Astrocyte (in vitro differentiated cells and primary cell): ENCODE measurements at regions not wholly inside any gene's neighbourhood (a gene's known extent, or its start where the extent isn't known, plus 50 kb on each side); places are given as distances from the start of the nearest gene placed in this dataset.
A peak's percentile ranks its signal among the peaks of the same experiment; 100 is the strongest.

ENCODE experiments used
- DNase-seq: peaks from one replicate; pipeline ENCODE4 v3.0.0-alpha.2; 2010; ENCODE audit warnings: low read depth
- FAIRE-seq: peaks from 2 replicates; lab custom pipeline; 2011; peaks lifted over from hg19 to GRCh38; lab: Jason Lieb, UNC
- H2AFZ ChIP-seq: 2 replicates; pipeline ENCODE4 v1.6.0; 2012; ENCODE audit warnings: low read depth, low read length, inconsistent platforms
- H3K27ac ChIP-seq: 2 replicates; pipeline ENCODE4 v1.5.1; 2011; ENCODE audit warnings: low read depth, low read length, inconsistent platforms
- H3K27me3 ChIP-seq: 2 replicates; pipeline ENCODE4 v1.6.0; 2011; ENCODE audit warnings: low read length, inconsistent platforms; ENCODE audit not compliant: insufficient read depth
- H3K36me3 ChIP-seq: 2 replicates; pipeline ENCODE4 v1.5.1; 2011; ENCODE audit warnings: low read length, inconsistent platforms; ENCODE audit not compliant: insufficient read depth
- H3K4me1 ChIP-seq: 2 replicates; pipeline ENCODE4 v1.5.1; 2011; ENCODE audit warnings: low read length, inconsistent platforms; ENCODE audit not compliant: insufficient read depth
- H3K4me2 ChIP-seq: 2 replicates; pipeline ENCODE4 v1.6.0; 2012; ENCODE audit warnings: low read length, inconsistent platforms
- H3K4me3 ChIP-seq: 2 replicates; pipeline ENCODE4 v1.5.1; 2011; ENCODE audit warnings: low read depth, mild to moderate bottlenecking, low read length, inconsistent platforms; ENCODE audit not compliant: insufficient read depth
- H3K79me2 ChIP-seq: 2 replicates; pipeline ENCODE4 v1.6.0; 2012; ENCODE audit warnings: mild to moderate bottlenecking, low read length, inconsistent platforms; ENCODE audit not compliant: insufficient read depth
- H3K9ac ChIP-seq: 2 replicates; pipeline ENCODE4 v1.6.0; 2012; ENCODE audit warnings: mild to moderate bottlenecking, low read length, inconsistent platforms
- H3K9me3 ChIP-seq: 2 replicates; pipeline ENCODE4 v1.5.1; 2012; ENCODE audit warnings: low read depth, mild to moderate bottlenecking, low read length, inconsistent platforms; ENCODE audit not compliant: insufficient read depth
- H4K20me1 ChIP-seq: 2 replicates; pipeline ENCODE4 v1.6.0; 2012; ENCODE audit warnings: low read length, inconsistent platforms; ENCODE audit not compliant: insufficient read depth
- H3K27ac Mint-ChIP-seq: one replicate; pipeline ENCODE4 v1.8.0; 2021; ENCODE audit warnings: mild to moderate bottlenecking, mixed read lengths; ENCODE audit not compliant: unreplicated experiment
- H3K27me3 Mint-ChIP-seq: one replicate; pipeline ENCODE4 v1.8.0; 2021; ENCODE audit warnings: low read depth, mixed read lengths; ENCODE audit not compliant: unreplicated experiment
- H3K36me3 Mint-ChIP-seq: one replicate; pipeline ENCODE4 v1.8.0; 2021; ENCODE audit warnings: low read depth, mixed read lengths; ENCODE audit not compliant: unreplicated experiment
- H3K4me1 Mint-ChIP-seq: one replicate; pipeline ENCODE4 v1.8.0; 2021; ENCODE audit warnings: low read depth, mixed read lengths; ENCODE audit not compliant: unreplicated experiment
- H3K4me3 Mint-ChIP-seq: one replicate; pipeline ENCODE4 v1.8.0; 2021; ENCODE audit warnings: mild to moderate bottlenecking, moderate library complexity, mixed read lengths; ENCODE audit not compliant: unreplicated experiment
- H3K9me3 Mint-ChIP-seq: one replicate; pipeline ENCODE4 v1.8.0; 2021; ENCODE audit warnings: mild to moderate bottlenecking, mixed read lengths; ENCODE audit not compliant: unreplicated experiment
- EZH2 ChIP-seq: IDR thresholded peaks from 2 replicates; pipeline ENCODE4 v1.6.1; 2012; ENCODE audit warnings: mild to moderate bottlenecking, low read length, inconsistent platforms; ENCODE audit not compliant: insufficient read depth
- TF ChIP-seq, protein P1 (sequence below): IDR thresholded peaks from 2 replicates; pipeline ENCODE4 v1.5.1; 2011; ENCODE audit warnings: low read depth, mild to moderate bottlenecking, inconsistent platforms, low read length, moderate library complexity; ENCODE audit not compliant: insufficient read depth

GRCh38 chr4:23062188-23062587, 369.5 kb downstream of the GBA3 start:
- no peaks in the 10 kb centered on the region for H4K20me1 ChIP-seq
- H3K9me3 ChIP-seq = no peaks in the 10 kb centered on the region
- no peak overlapping the region for H3K27ac ChIP-seq
- no peak overlapping the region for H3K4me2 ChIP-seq
- Mint-ChIP-seq H3K27me3 (no peaks in the 10 kb centered on the region), H3K4me1 (peaks cover 4% of the 10 kb centered on the region), H3K4me3 (no peak overlapping the region), H3K9me3 (peaks cover 2% of the 10 kb centered on the region), H3K36me3 (no peaks in the 10 kb centered on the region), H3K27ac (no peak overlapping the region)
- H3K36me3 ChIP-seq = no peaks in the 10 kb centered on the region
- no peak for FAIRE-seq
- no peaks in the 10 kb centered on the region for H3K79me2 ChIP-seq
- no peak for TF ChIP-seq EZH2
- TF ChIP-seq, protein P1, sequence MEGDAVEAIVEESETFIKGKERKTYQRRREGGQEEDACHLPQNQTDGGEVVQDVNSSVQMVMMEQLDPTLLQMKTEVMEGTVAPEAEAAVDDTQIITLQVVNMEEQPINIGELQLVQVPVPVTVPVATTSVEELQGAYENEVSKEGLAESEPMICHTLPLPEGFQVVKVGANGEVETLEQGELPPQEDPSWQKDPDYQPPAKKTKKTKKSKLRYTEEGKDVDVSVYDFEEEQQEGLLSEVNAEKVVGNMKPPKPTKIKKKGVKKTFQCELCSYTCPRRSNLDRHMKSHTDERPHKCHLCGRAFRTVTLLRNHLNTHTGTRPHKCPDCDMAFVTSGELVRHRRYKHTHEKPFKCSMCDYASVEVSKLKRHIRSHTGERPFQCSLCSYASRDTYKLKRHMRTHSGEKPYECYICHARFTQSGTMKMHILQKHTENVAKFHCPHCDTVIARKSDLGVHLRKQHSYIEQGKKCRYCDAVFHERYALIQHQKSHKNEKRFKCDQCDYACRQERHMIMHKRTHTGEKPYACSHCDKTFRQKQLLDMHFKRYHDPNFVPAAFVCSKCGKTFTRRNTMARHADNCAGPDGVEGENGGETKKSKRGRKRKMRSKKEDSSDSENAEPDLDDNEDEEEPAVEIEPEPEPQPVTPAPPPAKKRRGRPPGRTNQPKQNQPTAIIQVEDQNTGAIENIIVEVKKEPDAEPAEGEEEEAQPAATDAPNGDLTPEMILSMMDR = no peak
- H3K4me1 ChIP-seq = no peaks in the 10 kb centered on the region
- no peak overlapping the region for H3K4me3 ChIP-seq
- no peaks in the 10 kb centered on the region for H3K27me3 ChIP-seq
- H3K9ac ChIP-seq = no peak overlapping the region
- no peak for DNase-seq
- no peak overlapping the region for H2AFZ ChIP-seq

DNA sequence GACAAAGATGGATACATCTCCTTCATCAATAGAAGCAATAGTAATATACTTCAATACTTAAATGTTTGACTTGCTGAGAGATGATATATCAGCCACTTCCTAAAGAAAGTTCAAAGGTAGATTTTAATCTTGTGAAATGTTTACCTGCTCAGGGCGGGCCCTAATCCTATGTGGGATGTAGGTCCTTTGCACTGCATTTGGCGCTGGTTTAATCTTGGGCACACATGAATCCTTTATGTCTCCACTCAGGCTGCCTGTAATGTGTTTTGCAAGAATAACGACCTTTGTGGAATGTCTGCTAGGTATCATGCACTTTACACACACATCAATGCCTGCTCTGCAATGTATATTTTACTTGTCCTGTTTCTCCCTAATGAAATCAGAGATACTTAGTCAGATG, 368.7 kb downstream of the GBA3 start:
- Histone ChIP-seq H3K9ac (no peak overlapping the region), H3K27ac (no peak overlapping the region), H3K9me3 (no peaks in the 10 kb centered on the region), H3K4me3 (no peak overlapping the region), H3K36me3 (no peaks in the 10 kb centered on the region), H3K4me1 (no peaks in the 10 kb centered on the region), H3K27me3 (no peaks in the 10 kb centered on the region), H2AFZ (no peak overlapping the region), H3K79me2 (no peaks in the 10 kb centered on the region), H4K20me1 (no peaks in the 10 kb centered on the region), H3K4me2 (no peak overlapping the region)
- Mint-ChIP-seq H3K9me3 (peaks cover 2% of the 10 kb centered on the region), H3K4me1 (peaks cover 4% of the 10 kb centered on the region), H3K27me3 (no peaks in the 10 kb centered on the region), H3K27ac (no peak overlapping the region), H3K4me3 (no peak overlapping the region), H3K36me3 (no peaks in the 10 kb centered on the region)
- TF ChIP-seq EZH2 = no peak
- TF ChIP-seq, protein P1 = no peak
- no peak for FAIRE-seq
- DNase-seq = no peak

- H3K9ac ChIP-seq = no peak overlapping the region
- FAIRE-seq (no peak), DNase-seq (peak; percentile 47)
- no peaks in the 10 kb centered on the region for H4K20me1 ChIP-seq
- Mint-ChIP-seq H3K36me3 (no peaks in the 10 kb centered on the region), H3K4me3 (no peak overlapping the region), H3K27me3 (no peaks in the 10 kb centered on the region), H3K9me3 (peaks cover 2% of the 10 kb centered on the region), H3K27ac (no peak overlapping the region), H3K4me1 (peaks cover 4% of the 10 kb centered on the region)
- no peaks in the 10 kb centered on the region for H3K9me3 ChIP-seq
- no peak for TF ChIP-seq EZH2
- TF ChIP-seq, protein P1 = no peak
- H3K4me1 ChIP-seq = no peaks in the 10 kb centered on the region
- H3K4me2 ChIP-seq = no peak overlapping the region
- no peaks in the 10 kb centered on the region for H3K36me3 ChIP-seq
- no peaks in the 10 kb centered on the region for H3K27me3 ChIP-seq
- H3K4me3 ChIP-seq = no peak overlapping the region
- H3K27ac ChIP-seq = no peak overlapping the region
- no peaks in the 10 kb centered on the region for H3K79me2 ChIP-seq
- no peak overlapping the region for H2AFZ ChIP-seq
Observed at GRCh38 chr4:23060776-23061175, 368.0 kb downstream of the GBA3 start.
